B cell (primary cell): ENCODE measurements at regions not wholly inside any gene's neighbourhood (a gene's known extent, or its start where the extent isn't known, plus 50 kb on each side); places are given as distances from the start of the nearest gene placed in this dataset.

Experiments
- EZH2 ChIP-seq: IDR thresholded peaks from 2 replicates; pipeline ENCODE4 v1.6.1; 2012; ENCODE audit warnings: borderline replicate concordance, low read depth, mild to moderate bottlenecking, moderate library complexity, low read length; ENCODE audit not compliant: insufficient read depth, poor library complexity, severe bottlenecking
- TF ChIP-seq, protein P1 (sequence below): fragments of 200-600 bp; IDR thresholded peaks from one replicate; pipeline ENCODE4 v1.8.0; 2022; ENCODE audit warnings: antibody characterized with exemption, mild to moderate bottlenecking

DNA sequence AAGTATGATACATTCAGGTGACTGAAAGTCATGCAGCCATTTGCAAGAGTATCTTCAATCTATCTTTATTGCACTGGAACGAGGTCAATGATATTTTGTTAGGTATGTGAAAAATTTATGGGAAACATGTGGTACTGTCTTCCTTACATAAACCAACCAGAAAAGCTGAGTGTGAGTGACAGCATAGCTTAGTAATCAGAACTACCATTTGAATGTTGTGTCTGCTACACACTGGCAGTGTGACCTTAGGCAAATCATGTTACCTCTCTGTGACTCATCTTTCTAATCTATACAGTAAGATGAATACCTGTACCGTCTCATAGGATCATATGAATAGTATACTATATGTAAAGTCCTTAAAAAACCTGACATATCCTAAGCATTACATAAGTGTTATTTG lies 337.9 kb upstream of the IL12A start:
- TF ChIP-seq, protein P1, sequence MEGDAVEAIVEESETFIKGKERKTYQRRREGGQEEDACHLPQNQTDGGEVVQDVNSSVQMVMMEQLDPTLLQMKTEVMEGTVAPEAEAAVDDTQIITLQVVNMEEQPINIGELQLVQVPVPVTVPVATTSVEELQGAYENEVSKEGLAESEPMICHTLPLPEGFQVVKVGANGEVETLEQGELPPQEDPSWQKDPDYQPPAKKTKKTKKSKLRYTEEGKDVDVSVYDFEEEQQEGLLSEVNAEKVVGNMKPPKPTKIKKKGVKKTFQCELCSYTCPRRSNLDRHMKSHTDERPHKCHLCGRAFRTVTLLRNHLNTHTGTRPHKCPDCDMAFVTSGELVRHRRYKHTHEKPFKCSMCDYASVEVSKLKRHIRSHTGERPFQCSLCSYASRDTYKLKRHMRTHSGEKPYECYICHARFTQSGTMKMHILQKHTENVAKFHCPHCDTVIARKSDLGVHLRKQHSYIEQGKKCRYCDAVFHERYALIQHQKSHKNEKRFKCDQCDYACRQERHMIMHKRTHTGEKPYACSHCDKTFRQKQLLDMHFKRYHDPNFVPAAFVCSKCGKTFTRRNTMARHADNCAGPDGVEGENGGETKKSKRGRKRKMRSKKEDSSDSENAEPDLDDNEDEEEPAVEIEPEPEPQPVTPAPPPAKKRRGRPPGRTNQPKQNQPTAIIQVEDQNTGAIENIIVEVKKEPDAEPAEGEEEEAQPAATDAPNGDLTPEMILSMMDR: no peak
- TF ChIP-seq EZH2: no peak
